Loucy (cell line): ENCODE measurements at regions not wholly inside any gene's neighbourhood (a gene's known extent, or its start where the extent isn't known, plus 50 kb on each side); places are given as distances from the start of the nearest gene placed in this dataset.

ENCODE experiments used
- H2AFZ ChIP-seq: fragments of 200-600 bp; sonication (generic); 2 replicates; pipeline ENCODE4 v1.6.0; 2016; ENCODE audit warnings: antibody characterized with exemption, mild to moderate bottlenecking, low read length, moderate library complexity
- H3F3A ChIP-seq: fragments of 200-600 bp; 2 replicates; pipeline ENCODE4 v1.6.0; 2016; ENCODE audit warnings: antibody characterized with exemption, low read depth, mild to moderate bottlenecking
- H3K27me3 ChIP-seq: fragments of 200-600 bp; sonication (generic); 2 replicates; pipeline ENCODE4 v1.6.1; 2014; ENCODE audit warnings: low read length, mild to moderate bottlenecking; ENCODE audit not compliant: insufficient read depth, poor library complexity, severe bottlenecking
- H3K36me3 ChIP-seq: fragments of 200-600 bp; sonication (generic); 2 replicates; pipeline ENCODE4 v1.6.1; 2016; ENCODE audit warnings: low read length; ENCODE audit not compliant: insufficient read depth
- H3K4me1 ChIP-seq: fragments of 200-600 bp; sonication (generic); 2 replicates; pipeline ENCODE4 v1.5.1; 2014; ENCODE audit warnings: low read length, mild to moderate bottlenecking; ENCODE audit not compliant: insufficient read depth, poor library complexity, severe bottlenecking
- H3K4me2 ChIP-seq: fragments of 200-600 bp; sonication (generic); 2 replicates; pipeline ENCODE4 v1.6.0; 2014; ENCODE audit warnings: antibody characterized with exemption, low read length, low read depth, mild to moderate bottlenecking; ENCODE audit not compliant: poor library complexity, severe bottlenecking
- H3K4me3 ChIP-seq: fragments of 200-600 bp; sonication (generic); 2 replicates; pipeline ENCODE4 v1.5.1; 2014; ENCODE audit warnings: low read length, mild to moderate bottlenecking, mixed read lengths; ENCODE audit not compliant: poor library complexity, severe bottlenecking
- H3K79me2 ChIP-seq: fragments of 200-600 bp; sonication (generic); 2 replicates; pipeline ENCODE4 v1.6.1; 2014; ENCODE audit warnings: low read length; ENCODE audit not compliant: insufficient read depth
- H3K9ac ChIP-seq: fragments of 200-600 bp; sonication (generic); 2 replicates; pipeline ENCODE4 v1.6.0; 2014; ENCODE audit warnings: mild to moderate bottlenecking, low read depth, low read length, moderate library complexity; ENCODE audit not compliant: poor library complexity, severe bottlenecking
- H3K9me2 ChIP-seq: fragments of 200-600 bp; sonication (generic); replicated peaks from 2 replicates; pipeline ENCODE4 v1.6.1; 2016; ENCODE audit warnings: low read depth, low read length, mixed read lengths
- H3K9me3 ChIP-seq: fragments of 200-600 bp; sonication (generic); 2 replicates; pipeline ENCODE4 v1.6.1; 2014; ENCODE audit warnings: mild to moderate bottlenecking, antibody characterized with exemption, low read length, low read depth; ENCODE audit not compliant: insufficient read depth
- H4K20me1 ChIP-seq: fragments of 200-600 bp; sonication (generic); 2 replicates; pipeline ENCODE4 v1.6.0; 2014; ENCODE audit warnings: antibody characterized with exemption, low read length, mild to moderate bottlenecking; ENCODE audit not compliant: insufficient read depth, poor library complexity, severe bottlenecking
- CTCF ChIP-seq: fragments of 200-600 bp; sonication (generic); conservative IDR thresholded peaks from 2 replicates; pipeline ENCODE4 v1.5.1; 2014; ENCODE audit warnings: mild to moderate bottlenecking, antibody characterized with exemption, low read length
- EZH2phosphoT487 ChIP-seq: fragments of 200-600 bp; IDR thresholded peaks from 2 replicates; pipeline ENCODE4 v1.6.1; 2018; ENCODE audit warnings: antibody characterized with exemption, mild to moderate bottlenecking, moderate library complexity, borderline replicate concordance

GRCh38 chr1:2941040-2941439 is 80.2 kb upstream of the ACTRT2 start:
- Histone ChIP-seq H3K36me3 (no peaks in the 10 kb centered on the region), H3F3A (no peaks in the 10 kb centered on the region), H3K4me3 (no peak overlapping the region), H3K27me3 (no peaks in the 10 kb centered on the region), H2AFZ (no peak overlapping the region), H3K4me2 (no peak overlapping the region), H3K79me2 (no peaks in the 10 kb centered on the region), H3K9ac (no peak overlapping the region), H3K9me2 (no peaks in the 10 kb centered on the region), H3K4me1 (no peaks in the 10 kb centered on the region), H3K9me3 (peaks cover 12% of the 10 kb centered on the region; the same call in 1 of the 2 replicates), H4K20me1 (no peaks in the 10 kb centered on the region)
- TF ChIP-seq CTCF: no peak
- no peak for TF ChIP-seq EZH2phosphoT487

GRCh38 chr1:2941907-2942306 is 79.4 kb upstream of the ACTRT2 start:
- Histone ChIP-seq H3K4me3 (no peak overlapping the region), H3K9me3 (peaks cover 16% of the 10 kb centered on the region; the same call in 1 of the 2 replicates), H2AFZ (no peak overlapping the region), H3K9ac (no peak overlapping the region), H3K4me1 (no peaks in the 10 kb centered on the region), H3K27me3 (no peaks in the 10 kb centered on the region), H3K36me3 (no peaks in the 10 kb centered on the region), H3K79me2 (no peaks in the 10 kb centered on the region), H4K20me1 (no peaks in the 10 kb centered on the region), H3K9me2 (no peaks in the 10 kb centered on the region), H3K4me2 (no peak overlapping the region), H3F3A (no peaks in the 10 kb centered on the region)
- TF ChIP-seq EZH2phosphoT487 (no peak), CTCF (no peak)

GRCh38 chr1:2942410-2942809 is 78.9 kb upstream of the ACTRT2 start:
- H3K9me3 ChIP-seq: peaks cover 16% of the 10 kb centered on the region; the same call in 1 of the 2 replicates
- H3K9ac ChIP-seq: no peak overlapping the region
- no peak overlapping the region for H3K4me2 ChIP-seq
- H3K9me2 ChIP-seq: no peaks in the 10 kb centered on the region
- no peak overlapping the region for H3K4me3 ChIP-seq
- H3K27me3 ChIP-seq: no peaks in the 10 kb centered on the region
- no peak overlapping the region for H2AFZ ChIP-seq
- no peaks in the 10 kb centered on the region for H3K79me2 ChIP-seq
- H3F3A ChIP-seq: no peaks in the 10 kb centered on the region
- no peaks in the 10 kb centered on the region for H3K4me1 ChIP-seq
- H3K36me3 ChIP-seq: no peaks in the 10 kb centered on the region
- no peaks in the 10 kb centered on the region for H4K20me1 ChIP-seq
- TF ChIP-seq CTCF (no peak), EZH2phosphoT487 (no peak)
